ENCODE measurements at regions not wholly inside any gene's neighbourhood (a gene's known extent, or its start where the extent isn't known, plus 50 kb on each side); places are given as distances from the start of the nearest gene placed in this dataset.

DNA sequence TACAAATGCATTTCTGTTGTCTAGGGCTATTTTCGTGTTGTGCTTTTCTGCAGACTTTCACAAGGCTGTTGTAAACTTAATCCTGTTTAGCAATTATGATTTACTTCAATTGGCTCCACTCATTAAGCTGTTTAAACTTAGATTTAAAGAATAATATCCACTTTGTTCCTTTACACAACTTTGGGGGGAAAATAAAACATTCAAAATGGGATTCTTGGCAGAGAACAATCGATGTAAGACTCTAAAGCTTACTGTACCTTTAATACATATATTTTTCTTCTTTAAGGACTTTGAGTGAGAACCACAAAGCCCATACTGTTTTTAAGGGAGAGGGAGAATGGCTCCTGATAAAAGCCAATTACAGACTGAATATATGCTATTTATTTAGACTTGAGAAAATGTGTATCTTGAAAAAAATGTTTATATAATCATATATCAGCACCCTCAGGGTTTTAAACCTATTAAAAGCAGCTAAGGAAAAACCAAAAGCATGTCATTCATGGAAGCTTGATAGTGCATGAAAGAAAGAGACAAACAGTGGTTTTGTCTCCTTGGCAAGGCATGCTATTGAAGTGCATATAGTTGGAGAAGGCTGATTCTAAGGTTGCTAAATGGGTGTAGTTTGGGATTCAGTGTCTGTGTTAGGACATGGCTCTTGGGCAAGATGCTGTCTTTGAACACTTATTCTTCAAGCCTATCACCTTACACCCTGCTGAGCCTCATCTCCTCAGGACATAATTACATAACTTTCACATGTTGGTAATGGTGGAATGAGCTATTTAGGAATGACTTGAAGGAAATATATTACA, 293.4 kb upstream of the TBC1D5 start:
- no peak for TF ChIP-seq CTCF (IDR thresholded peaks at IDR 0.05)
- no peak for TF ChIP-seq POLR2A (IDR thresholded peaks at IDR 0.05)
- TF ChIP-seq EP300 (IDR thresholded peaks at IDR 0.05), result no peak

Data from ovary (tissue), 3 donors.